GM12878 (cell line): ENCODE measurements at regions not wholly inside any gene's neighbourhood (a gene's known extent, or its start where the extent isn't known, plus 50 kb on each side); places are given as distances from the start of the nearest gene placed in this dataset.

ENCODE experiments used
- ATAC-seq: fragments of 200-7000 bp; cut with Tn5 transposase; 3 replicates; pipeline ENCODE4 v1.9.1; 2020; ENCODE audit warnings: mild to moderate bottlenecking, moderate library complexity
- BruUV-seq: library from RNA; stranded (reverse); fragments of 400-500 nt; replicated peaks from 2 replicates; lab custom pipeline; 2021; lab: Mats Ljungman, UMichigan
- CTCF ChIA-PET: fragments of 300-600 bp; sonication (Branson Sonifier 250); formaldehyde crosslinking; extraction: SDS; loops from one replicate; lab custom pipeline; 2021; ENCODE audit warnings: inconsistent platforms; lab: Yijun Ruan, JAX
- POLR2A ChIA-PET: fragments of 350-600 bp; formaldehyde crosslinking; extraction: SDS; loops from one replicate; lab custom pipeline; 2021; ENCODE audit warnings: inconsistent platforms; lab: Charles Lee
- RAD21 ChIA-PET: fragments of 300-600 bp; sonication (Branson Sonifier 250); formaldehyde crosslinking; loops from one replicate; lab custom pipeline; 2023; ENCODE audit warnings: antibody characterized with exemption; ENCODE audit not compliant: unreplicated experiment; lab: Charles Lee
- SMC1A ChIA-PET: fragments of 300-600 bp; sonication (Branson Sonifier 250); formaldehyde crosslinking; loops from one replicate; lab custom pipeline; 2023; ENCODE audit not compliant: unreplicated experiment, uncharacterized antibody; lab: Charles Lee
- DNase-seq: peaks from one replicate; pipeline ENCODE4 v3.0.0-alpha.2; 2011; ENCODE audit warnings: low read depth, low spot score
- FAIRE-seq: peaks from 3 replicates; lab custom pipeline; 2011; peaks lifted over from hg19 to GRCh38; lab: Jason Lieb, UNC
- H2AFZ ChIP-seq: 2 replicates; pipeline ENCODE4 v1.6.0; 2011; ENCODE audit warnings: low read depth, low read length, control low read depth; ENCODE audit not compliant: control insufficient read depth
- H3K27ac ChIP-seq: 2 replicates; pipeline ENCODE4 v1.5.1; 2011; ENCODE audit warnings: control low read depth; ENCODE audit not compliant: control insufficient read depth, insufficient read depth
- H3K27me3 ChIP-seq, 2 experiments: replicated peaks in 1 of 2; 2 replicates each; pipeline versions ENCODE4 v1.6.0 to v1.6.1; 2011; ENCODE audit warnings: low read length in 1 of 2; ENCODE audit not compliant: control insufficient read depth in 2 of 2, insufficient read depth in 2 of 2
- H3K36me3 ChIP-seq, 2 experiments: 2 replicates each; pipeline ENCODE4 v1.5.1; 2011; ENCODE audit warnings: low read length in 1 of 2; ENCODE audit not compliant: control insufficient read depth in 2 of 2, insufficient read depth in 2 of 2
- H3K4me1 ChIP-seq: 2 replicates; pipeline ENCODE4 v1.6.1; 2011; ENCODE audit warnings: mild to moderate bottlenecking, low read length, moderate library complexity, mixed read lengths; ENCODE audit not compliant: control insufficient read depth, insufficient read depth
- H3K4me2 ChIP-seq: 2 replicates; pipeline ENCODE4 v1.6.0; 2011; ENCODE audit warnings: control low read depth; ENCODE audit not compliant: control insufficient read depth, insufficient read depth
- H3K4me3 ChIP-seq: fragments of 200-600 bp; sonication (generic); 2 replicates; pipeline ENCODE4 v1.5.1; 2016
- H3K79me2 ChIP-seq: 2 replicates; pipeline ENCODE4 v1.6.0; 2011; ENCODE audit warnings: low read length; ENCODE audit not compliant: control insufficient read depth, insufficient read depth
- H3K9ac ChIP-seq: 2 replicates; pipeline ENCODE4 v1.8.0; 2011; ENCODE audit warnings: low read length, control low read depth, mixed read lengths; ENCODE audit not compliant: control insufficient read depth, insufficient read depth
- H3K9me3 ChIP-seq: replicated peaks from 3 replicates; pipeline ENCODE4 v1.5.1; 2011; ENCODE audit warnings: mild to moderate bottlenecking, low read length; ENCODE audit not compliant: control insufficient read depth, insufficient read depth
- H4K20me1 ChIP-seq: 2 replicates; pipeline ENCODE4 v1.6.0; 2011; ENCODE audit not compliant: control insufficient read depth, insufficient read depth
- ATF3 ChIP-seq: IDR thresholded peaks from 2 replicates; pipeline ENCODE4 v1.6.1; 2011; ENCODE audit warnings: low read depth, mild to moderate bottlenecking, low read length, moderate library complexity, borderline replicate concordance; ENCODE audit errors: extremely low read depth
- BCL11A ChIP-seq: IDR thresholded peaks from 2 replicates; pipeline ENCODE4 v1.6.1; 2011; ENCODE audit warnings: low read depth, low read length
- BCLAF1 ChIP-seq: fragments of 450-650 bp; IDR thresholded peaks from 2 replicates; pipeline ENCODE4 v1.6.1; 2017; ENCODE audit warnings: antibody characterized with exemption, mild to moderate bottlenecking, moderate library complexity
- CEBPZ ChIP-seq: fragments of 150-350 bp; IDR thresholded peaks from 2 replicates; pipeline ENCODE4 v1.6.1; 2016; ENCODE audit warnings: low read depth, low read length
- CHD1 ChIP-seq: IDR thresholded peaks from 2 replicates; pipeline ENCODE4 v1.6.1; 2012; ENCODE audit warnings: low read depth, low read length, improper control_type of control experiment
- CHD2 ChIP-seq: IDR thresholded peaks from 2 replicates; pipeline ENCODE4 v1.6.1; 2011; ENCODE audit warnings: low read depth, low read length, improper control_type of control experiment, borderline replicate concordance
- CHD4 ChIP-seq: fragments of 200-600 bp; sonication (generic); IDR thresholded peaks from 2 replicates; pipeline ENCODE4 v1.6.1; 2016; ENCODE audit warnings: mild to moderate bottlenecking
- HCFC1 ChIP-seq: fragments of 150-350 bp; IDR thresholded peaks from 2 replicates; pipeline ENCODE4 v1.6.1; 2014; ENCODE audit warnings: low read length
- MTA3 ChIP-seq: IDR thresholded peaks from 2 replicates; pipeline ENCODE4 v1.6.1; 2012; ENCODE audit warnings: low read length, inconsistent platforms, borderline replicate concordance
- NKRF ChIP-seq: fragments of 450-650 bp; conservative IDR thresholded peaks from 2 replicates; pipeline ENCODE4 v1.6.1; 2017; ENCODE audit warnings: mild to moderate bottlenecking, moderate library complexity
- NRF1 ChIP-seq: conservative IDR thresholded peaks from 2 replicates; pipeline ENCODE4 v1.6.1; 2011; ENCODE audit warnings: mild to moderate bottlenecking, low read depth, low read length, improper control_type of control experiment
- SMC3 ChIP-seq: IDR thresholded peaks from 2 replicates; pipeline ENCODE4 v1.6.1; 2011; ENCODE audit warnings: low read length, improper control_type of control experiment, borderline replicate concordance
- ZNF274 ChIP-seq: IDR thresholded peaks from one replicate; pipeline ENCODE4 v1.8.0; 2011; ENCODE audit not compliant: insufficient read length, insufficient read depth
- WGBS: methylation state at CpG from one replicate; pipeline ENCODE4 v1.1.6; 2016; ENCODE audit warnings: low lambda C conversion rate; ENCODE audit not compliant: insufficient replicate concordance, insufficient coverage; ENCODE audit errors: missing lambda C conversion rate; 5-methylcytosine and 5-hydroxymethylcytosine counted together
- in situ Hi-C: fragments of 300-500 bp; cut with MboI; formaldehyde crosslinking; loops from 9 replicates; pipeline ENCODE4 v1.14.3; 2018; ENCODE audit warnings: mixed read lengths
- intact Hi-C: fragments of 100-400 bp; cut with micrococcal nuclease; formaldehyde crosslinking; loops from one replicate; pipeline ENCODE4 v1.14.2; 2022; ENCODE audit not compliant: unreplicated experiment

GRCh38 chr5:123802298-123802951 is 290.4 kb downstream of the CSNK1G3 start:
- TF ChIP-seq CEBPZ (no peak), BCL11A (no peak), HCFC1 (no peak), NKRF (no peak), SMC3 (no peak), CHD2 (no peak), BCLAF1 (no peak), NRF1 (no peak), CHD1 (no peak), ATF3 (no peak), ZNF274 (no peak), MTA3 (no peak), CHD4 (no peak)
- TF ChIP-seq, all 136 proteins: peak for 0
- Histone ChIP-seq H3K4me2 (no peak overlapping the region), H3K79me2 (no peaks in the 10 kb centered on the region), H3K4me1 (no peaks in the 10 kb centered on the region), H3K4me3 (no peak overlapping the region), H4K20me1 (no peaks in the 10 kb centered on the region), H3K9me3 (no peaks in the 10 kb centered on the region), H3K27ac (no peak overlapping the region), H3K27me3 (no peaks in the 10 kb centered on the region), H2AFZ (no peak overlapping the region), H3K9ac (no peak overlapping the region), H3K36me3 (no peaks in the 10 kb centered on the region)
- DNase-seq (no peak), ATAC-seq (no peak), FAIRE-seq (no peak)
- ChIA-PET CTCF (interaction anchor here (0.9 kb wide), 1 partner anchor 31 kb away, joined by 3 read pairs; no protein-coding TSS in a partner anchor), SMC1A (no interaction called here), POLR2A (no interaction called here), RAD21 (no interaction called here)
- BruUV-seq, result no TSS peak
- 53% methylated on average over 4 of the region's 4 CpGs for WGBS
- in situ Hi-C loops, result no loop called here
- intact Hi-C loops, result no loop called here
